Glomerular visceral epithelial cell (primary cell): ENCODE measurements at regions not wholly inside any gene's neighbourhood (a gene's known extent, or its start where the extent isn't known, plus 50 kb on each side); places are given as distances from the start of the nearest gene placed in this dataset.
A peak's percentile ranks its signal among the peaks of the same experiment; 100 is the strongest.
"Not testable (repeated sequence)": the region's sequence is repeated elsewhere in the genome, so short reads cannot be mapped to it uniquely, and the experiment has no call there.

ENCODE experiments used
- DNase-seq: peaks from one replicate; pipeline ENCODE4 v3.0.0-alpha.2; 2016; ENCODE audit errors: extremely low spot score

- no peak for DNase-seq
Measured at GRCh38 chr3:88677298-88677697, 430.1 kb upstream of the EPHA3 start.

- DNase-seq, result no peak
Measured at GRCh38 chr3:88678747-88679146, 428.7 kb upstream of the EPHA3 start.

DNA sequence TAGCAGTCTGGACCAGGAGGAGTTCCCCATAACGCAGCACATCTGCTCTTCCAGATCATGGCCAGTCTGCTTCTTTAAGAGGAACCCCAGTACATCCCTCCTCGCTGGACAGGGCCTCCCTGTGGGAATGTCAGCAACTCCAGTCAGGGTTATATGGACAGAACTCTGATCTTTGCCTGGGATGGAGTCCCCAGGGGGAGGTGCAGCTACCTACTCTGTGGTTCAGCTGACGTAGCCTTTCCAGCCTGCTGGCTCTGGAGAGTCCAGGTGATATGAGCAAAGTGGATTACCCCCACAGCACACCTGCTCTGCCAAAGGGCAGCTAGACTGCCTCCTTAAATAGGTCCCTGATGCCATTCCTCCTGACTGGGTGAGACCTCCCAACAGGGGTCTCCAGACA lies 417.1 kb upstream of the EPHA3 start:
- no peak for DNase-seq

DNA sequence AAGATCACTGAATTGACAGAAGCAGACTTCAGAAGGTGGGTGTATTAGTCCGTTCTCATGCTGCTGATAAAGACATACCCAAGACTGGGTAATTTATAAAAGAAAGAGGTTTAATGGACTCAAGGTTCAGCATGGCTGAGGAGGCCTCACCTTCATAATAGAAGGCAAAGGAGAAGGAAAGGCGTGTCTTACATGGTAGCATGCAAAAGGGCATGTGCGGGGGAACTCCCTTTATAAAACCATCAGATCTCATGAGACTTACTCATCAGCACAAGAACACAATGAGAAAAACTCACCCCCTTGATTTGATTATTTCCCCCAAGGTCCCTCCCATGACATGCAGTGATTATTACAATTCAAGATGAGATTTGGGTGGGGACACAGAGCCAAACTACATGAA lies 416.3 kb upstream of the EPHA3 start:
- no peak for DNase-seq

GRCh38 chr3:88703501-88704059 lies 403.8 kb upstream of the EPHA3 start:
- no peak for DNase-seq

GRCh38 chr3:88704338-88704737 lies 403.1 kb upstream of the EPHA3 start:
- no peak for DNase-seq

DNA sequence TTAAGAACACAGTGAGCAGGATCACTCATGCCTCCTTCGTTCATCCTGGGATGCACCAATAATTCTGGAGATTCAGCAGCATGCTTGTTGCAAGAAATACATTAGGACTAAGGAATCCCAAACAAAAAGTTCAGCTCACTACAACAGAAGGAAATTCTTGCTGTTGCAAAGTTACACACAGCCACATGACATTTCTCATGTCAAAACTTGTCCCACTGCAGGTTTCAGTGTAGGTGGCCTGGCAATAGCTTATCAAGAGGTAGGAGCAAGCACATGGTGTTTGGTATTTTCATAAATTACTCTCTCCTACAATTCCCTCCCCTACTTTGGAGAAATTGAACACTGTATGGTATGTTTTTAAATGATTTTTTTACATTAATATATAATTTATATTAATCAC lies 399.6 kb upstream of the EPHA3 start:
- no peak for DNase-seq

- DNase-seq, result no peak
Measured at GRCh38 chr3:88712552-88712951, 394.9 kb upstream of the EPHA3 start.

- DNase-seq, result peak; percentile 76
Measured at GRCh38 chr3:88713233-88713691, 394.2 kb upstream of the EPHA3 start.

DNA sequence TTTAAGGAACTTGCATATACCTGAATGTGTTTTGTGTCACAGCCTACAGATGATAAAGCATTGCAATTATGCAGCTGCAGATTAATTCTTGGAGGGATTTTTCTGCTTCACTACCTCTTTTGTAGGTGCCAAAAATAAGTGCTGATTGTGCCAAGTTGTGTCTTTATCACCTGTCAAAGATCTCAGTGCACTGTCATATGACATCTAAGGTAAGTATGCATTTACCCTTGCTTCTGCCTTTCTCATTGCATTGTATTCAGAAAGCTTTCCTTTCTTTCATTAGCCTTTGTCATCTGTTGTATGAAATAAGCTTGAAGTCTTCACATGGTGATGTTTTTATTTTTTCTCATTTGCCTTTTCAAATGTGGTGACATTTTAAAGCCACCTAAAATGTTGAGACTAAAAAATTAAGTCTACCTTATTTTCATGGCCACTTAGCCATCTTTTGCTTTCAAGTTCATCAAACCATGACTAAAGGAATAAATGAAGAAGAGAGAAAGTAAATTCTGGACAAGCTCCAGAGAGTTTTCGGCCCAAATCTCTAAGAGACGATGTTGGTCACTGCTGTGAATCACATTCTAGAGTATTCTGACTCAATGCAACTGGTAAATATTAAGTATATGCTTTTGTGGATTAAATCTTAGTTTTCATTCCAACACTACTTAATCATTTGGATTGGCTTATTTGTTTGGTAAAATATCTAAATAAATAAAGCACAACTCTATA lies 381.8 kb upstream of the EPHA3 start:
- peak; percentile 30 for DNase-seq

GRCh38 chr3:88732186-88732585 lies 375.2 kb upstream of the EPHA3 start:
- no peak for DNase-seq

- peak; percentile 1 for DNase-seq
Measured at GRCh38 chr3:88742106-88742505, 365.3 kb upstream of the EPHA3 start.

DNA sequence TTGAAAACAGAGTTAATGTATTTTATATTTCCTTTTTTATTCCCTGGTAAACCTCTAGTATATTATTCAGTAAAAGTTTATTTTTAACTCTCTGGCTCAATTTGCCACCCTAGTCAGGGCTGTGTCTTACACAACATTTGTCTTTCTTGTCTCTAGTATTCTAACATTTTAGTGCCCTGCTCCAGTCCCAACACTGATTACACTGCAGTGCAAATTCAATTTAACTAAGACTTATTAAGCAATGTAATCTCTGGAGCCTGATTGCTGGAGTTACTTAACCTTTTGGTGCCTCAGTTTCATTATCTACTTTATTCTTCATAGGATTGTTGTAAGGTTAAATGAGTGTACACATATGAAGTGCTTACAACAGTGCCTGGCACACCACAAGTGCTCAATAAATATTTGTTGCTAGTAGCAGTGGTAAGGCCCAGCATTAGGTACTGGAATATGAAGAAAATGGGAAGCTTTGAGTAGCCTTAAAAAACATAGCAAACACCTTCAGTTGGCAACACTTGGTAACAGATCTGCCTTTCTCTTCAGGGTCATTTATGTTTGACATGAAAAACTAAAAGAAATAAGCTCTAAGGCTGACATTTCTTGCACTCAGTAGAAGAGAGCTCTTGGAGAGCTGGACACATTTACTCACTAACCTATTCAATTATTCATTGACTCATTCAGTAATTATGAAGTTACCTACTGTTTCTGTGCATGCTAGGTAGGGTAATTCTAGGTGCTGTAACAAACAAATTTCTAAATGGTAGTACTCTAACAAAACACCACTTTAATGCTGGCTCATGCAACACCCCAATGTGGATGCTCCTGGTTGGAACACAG lies 364.5 kb upstream of the EPHA3 start:
- DNase-seq, result no peak

- no peak for DNase-seq
Measured at GRCh38 chr3:88744896-88745295, 362.5 kb upstream of the EPHA3 start.

- not testable (repeated sequence) for DNase-seq
Measured at GRCh38 chr3:88747145-88747544, 360.3 kb upstream of the EPHA3 start.

GRCh38 chr3:88758676-88759075 lies 348.7 kb upstream of the EPHA3 start:
- no peak for DNase-seq

GRCh38 chr3:88767746-88768145 lies 339.7 kb upstream of the EPHA3 start:
- peak; percentile 18 for DNase-seq

DNA sequence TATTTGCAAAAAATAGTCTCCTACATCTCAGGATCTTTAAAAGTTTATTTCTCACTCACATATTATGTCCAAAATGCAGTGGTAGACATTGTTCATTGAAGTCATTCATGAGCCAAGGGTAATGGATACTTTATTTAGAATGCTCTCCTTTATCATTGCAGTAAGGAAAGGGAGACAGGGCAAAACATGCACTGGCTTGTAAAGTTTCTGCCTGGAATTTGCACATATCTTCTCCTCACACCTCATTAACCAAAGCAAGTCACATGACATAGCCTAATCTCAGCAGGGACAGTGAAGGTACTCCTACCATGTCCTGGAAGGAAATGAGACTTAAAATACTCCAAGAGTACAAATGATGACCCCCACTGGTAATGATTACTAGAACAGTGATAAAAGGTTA lies 333.7 kb upstream of the EPHA3 start:
- no peak for DNase-seq

- DNase-seq, result no peak
Measured at GRCh38 chr3:88775026-88775690, 332.3 kb upstream of the EPHA3 start.

DNA sequence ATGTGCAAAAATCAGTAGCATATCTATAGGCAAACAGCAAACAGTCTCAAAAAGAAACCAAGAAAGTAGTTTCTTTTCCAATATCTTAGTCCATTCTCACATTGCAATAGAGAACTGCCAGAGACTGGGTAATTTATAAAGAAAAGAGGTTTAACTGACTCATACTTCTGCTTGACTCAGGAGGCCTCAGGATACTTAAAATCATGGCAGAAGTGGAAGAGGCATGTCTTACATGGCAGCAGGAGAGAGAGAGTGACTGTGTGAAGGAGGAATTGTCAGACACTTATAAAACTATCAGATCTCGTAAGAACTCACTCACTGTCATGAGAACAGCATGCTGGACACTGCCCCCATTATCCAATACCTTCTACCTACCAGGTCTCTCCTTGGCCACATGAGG lies 327.9 kb upstream of the EPHA3 start:
- DNase-seq, result no peak

GRCh38 chr3:88784925-88785324 lies 322.5 kb upstream of the EPHA3 start:
- no peak for DNase-seq

DNA sequence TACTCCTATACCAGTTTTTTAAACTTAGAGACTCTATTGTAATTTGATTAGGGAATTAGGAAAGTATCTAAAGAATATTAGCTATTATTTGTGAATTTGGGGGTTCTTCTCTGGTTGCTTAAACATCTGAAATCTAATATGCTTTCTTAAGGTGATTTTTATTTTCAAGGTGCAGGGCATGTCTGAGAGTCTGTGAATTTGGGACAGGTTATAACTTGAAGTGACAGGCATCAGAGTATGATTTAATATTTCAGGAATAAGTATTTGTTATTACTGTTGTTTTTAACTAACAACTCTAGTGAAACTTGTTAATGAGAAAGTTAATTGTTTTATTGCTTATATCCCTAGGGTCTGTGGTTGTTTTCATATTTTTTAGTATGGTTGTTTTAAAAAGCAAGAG lies 321.6 kb upstream of the EPHA3 start:
- no peak for DNase-seq
